ENCODE measurements at regions not wholly inside any gene's neighbourhood (a gene's known extent, or its start where the extent isn't known, plus 50 kb on each side); places are given as distances from the start of the nearest gene placed in this dataset.

DNA sequence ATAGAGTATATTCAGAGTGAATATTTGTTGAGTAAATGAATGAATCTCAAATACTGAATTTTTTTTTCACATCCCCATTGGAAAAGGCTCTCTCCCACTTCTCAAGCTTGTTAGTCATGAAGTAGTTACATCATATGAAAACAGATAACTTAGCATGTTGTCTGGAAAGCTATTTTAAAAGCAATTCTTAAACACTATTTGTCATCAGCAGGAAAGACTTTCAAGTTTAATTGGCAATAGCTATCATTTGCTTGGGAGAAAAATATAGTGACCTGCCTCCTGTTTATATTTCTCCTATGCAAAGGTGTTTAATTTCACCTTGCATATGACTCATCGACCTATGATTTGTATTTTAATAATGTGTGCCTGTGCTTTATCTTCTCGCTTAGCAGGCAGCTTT, 499.8 kb upstream of the GRIA1 start:
- TF ChIP-seq, protein P1, sequence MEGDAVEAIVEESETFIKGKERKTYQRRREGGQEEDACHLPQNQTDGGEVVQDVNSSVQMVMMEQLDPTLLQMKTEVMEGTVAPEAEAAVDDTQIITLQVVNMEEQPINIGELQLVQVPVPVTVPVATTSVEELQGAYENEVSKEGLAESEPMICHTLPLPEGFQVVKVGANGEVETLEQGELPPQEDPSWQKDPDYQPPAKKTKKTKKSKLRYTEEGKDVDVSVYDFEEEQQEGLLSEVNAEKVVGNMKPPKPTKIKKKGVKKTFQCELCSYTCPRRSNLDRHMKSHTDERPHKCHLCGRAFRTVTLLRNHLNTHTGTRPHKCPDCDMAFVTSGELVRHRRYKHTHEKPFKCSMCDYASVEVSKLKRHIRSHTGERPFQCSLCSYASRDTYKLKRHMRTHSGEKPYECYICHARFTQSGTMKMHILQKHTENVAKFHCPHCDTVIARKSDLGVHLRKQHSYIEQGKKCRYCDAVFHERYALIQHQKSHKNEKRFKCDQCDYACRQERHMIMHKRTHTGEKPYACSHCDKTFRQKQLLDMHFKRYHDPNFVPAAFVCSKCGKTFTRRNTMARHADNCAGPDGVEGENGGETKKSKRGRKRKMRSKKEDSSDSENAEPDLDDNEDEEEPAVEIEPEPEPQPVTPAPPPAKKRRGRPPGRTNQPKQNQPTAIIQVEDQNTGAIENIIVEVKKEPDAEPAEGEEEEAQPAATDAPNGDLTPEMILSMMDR (IDR thresholded peaks at IDR 0.05) = no peak
- no peak for TF ChIP-seq POLR2A (IDR thresholded peaks at IDR 0.05)
- Histone ChIP-seq H3K36me3 (no peaks in the 10 kb centered on the region), H3K4me1 (no peaks in the 10 kb centered on the region), H3K27ac (no peak overlapping the region), H3K9me3 (no peaks in the 10 kb centered on the region), H3K27me3 (no peaks in the 10 kb centered on the region), H3K4me3 (no peak overlapping the region)
- DNase-seq = no peak

- Histone ChIP-seq H3K36me3 (no peaks in the 10 kb centered on the region), H3K27ac (no peak overlapping the region), H3K27me3 (no peaks in the 10 kb centered on the region), H3K9me3 (no peaks in the 10 kb centered on the region), H3K4me3 (no peak overlapping the region), H3K4me1 (no peaks in the 10 kb centered on the region)
- TF ChIP-seq, protein P1 (IDR thresholded peaks at IDR 0.05) = no peak
- TF ChIP-seq POLR2A (IDR thresholded peaks at IDR 0.05) = no peak
- DNase-seq = no peak
These were observed 496.3 kb upstream of the GRIA1 start for GRCh38 chr5:152994033-152994680.

- Histone ChIP-seq H3K4me3 (no peak overlapping the region), H3K36me3 (no peaks in the 10 kb centered on the region), H3K27me3 (no peaks in the 10 kb centered on the region), H3K9me3 (no peaks in the 10 kb centered on the region), H3K27ac (no peak overlapping the region), H3K4me1 (no peaks in the 10 kb centered on the region)
- no peak for TF ChIP-seq POLR2A (IDR thresholded peaks at IDR 0.05)
- TF ChIP-seq, protein P1 (IDR thresholded peaks at IDR 0.05) = no peak
- no peak for DNase-seq
These were observed 495.2 kb upstream of the GRIA1 start for GRCh38 chr5:152995214-152995725.

DNA sequence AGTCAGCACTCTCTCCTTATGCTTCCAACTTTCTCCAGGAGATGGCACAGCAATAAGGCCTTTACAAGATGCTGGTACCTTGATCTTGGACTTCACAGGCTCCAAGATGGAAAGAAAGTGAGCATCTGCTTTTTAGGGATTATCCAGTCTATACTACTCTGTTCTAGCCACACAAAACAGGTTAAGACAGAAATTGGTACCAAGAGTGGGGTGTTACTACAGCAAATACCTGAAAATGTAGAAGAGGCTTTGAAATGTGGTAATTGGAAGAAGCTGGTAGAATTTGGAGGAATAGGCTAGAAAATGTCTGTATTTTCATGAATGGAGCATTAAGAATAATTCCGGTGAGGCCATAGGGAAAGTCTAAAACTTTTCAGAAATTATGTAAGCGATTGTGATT, 484.8 kb upstream of the GRIA1 start:
- Histone ChIP-seq H3K4me1 (no peaks in the 10 kb centered on the region), H3K27ac (no peak overlapping the region), H3K9me3 (no peaks in the 10 kb centered on the region), H3K4me3 (no peak overlapping the region), H3K27me3 (no peaks in the 10 kb centered on the region), H3K36me3 (no peaks in the 10 kb centered on the region)
- DNase-seq = no peak
- TF ChIP-seq POLR2A (IDR thresholded peaks at IDR 0.05) = no peak
- TF ChIP-seq, protein P1 (IDR thresholded peaks at IDR 0.05) = no peak

- Histone ChIP-seq H3K27ac (no peak overlapping the region), H3K9me3 (no peaks in the 10 kb centered on the region), H3K27me3 (no peaks in the 10 kb centered on the region), H3K4me3 (no peak overlapping the region), H3K36me3 (no peaks in the 10 kb centered on the region), H3K4me1 (no peaks in the 10 kb centered on the region)
- DNase-seq = no peak
- TF ChIP-seq, protein P1 (IDR thresholded peaks at IDR 0.05) = no peak
- no peak for TF ChIP-seq POLR2A (IDR thresholded peaks at IDR 0.05)
These were observed 483.8 kb upstream of the GRIA1 start for GRCh38 chr5:153006681-153007080.

All from Peyer's patch (tissue), 4 donors.